GM18508 (cell line): ENCODE measurements at regions not wholly inside any gene's neighbourhood (a gene's known extent, or its start where the extent isn't known, plus 50 kb on each side); places are given as distances from the start of the nearest gene placed in this dataset.
"Not testable (repeated sequence)": the region's sequence is repeated elsewhere in the genome, so short reads cannot be mapped to it uniquely, and the experiment has no call there.

Source experiments
- ATAC-seq: cut with Tn5 transposase; IDR thresholded peaks from one replicate; pipeline ENCODE4 v1.9.1; 2021; ENCODE audit warnings: moderate number of reproducible peaks; ENCODE audit not compliant: insufficient read depth, unreplicated experiment

- no peak for ATAC-seq
These were observed 249.2 kb upstream of the MEX3C start for GRCh38 chr18:51446571-51447210.

GRCh38 chr18:51447351-51448342 is 250.2 kb upstream of the MEX3C start:
- ATAC-seq, result no peak

- ATAC-seq, result no peak
These were observed 251.5 kb upstream of the MEX3C start for GRCh38 chr18:51448949-51449348.

GRCh38 chr18:51453594-51453993 is 256.1 kb upstream of the MEX3C start:
- no peak for ATAC-seq

- no peak for ATAC-seq
These were observed 261.4 kb upstream of the MEX3C start for GRCh38 chr18:51458861-51459260.

GRCh38 chr18:51461956-51462355 is 264.5 kb upstream of the MEX3C start:
- no peak for ATAC-seq

GRCh38 chr18:51463483-51464136 is 266.1 kb upstream of the MEX3C start:
- no peak for ATAC-seq

GRCh38 chr18:51478908-51479307 is 281.4 kb upstream of the MEX3C start:
- no peak for ATAC-seq

- ATAC-seq, result no peak
These were observed 282.3 kb upstream of the MEX3C start for GRCh38 chr18:51479736-51480135.

GRCh38 chr18:51480407-51481261 is 283.2 kb upstream of the MEX3C start:
- no peak for ATAC-seq

- no peak for ATAC-seq
These were observed 289.4 kb upstream of the MEX3C start for GRCh38 chr18:51486735-51487366.

- no peak for ATAC-seq
These were observed 292.9 kb upstream of the MEX3C start for GRCh38 chr18:51490417-51490816.

GRCh38 chr18:51490860-51491259 is 293.4 kb upstream of the MEX3C start:
- no peak for ATAC-seq

- ATAC-seq, result no peak
These were observed 294.3 kb upstream of the MEX3C start for GRCh38 chr18:51491678-51492372.

GRCh38 chr18:51498085-51498855 is 300.8 kb upstream of the MEX3C start:
- ATAC-seq, result no peak

GRCh38 chr18:51503351-51503750 is 305.9 kb upstream of the MEX3C start:
- no peak for ATAC-seq

- no peak for ATAC-seq
These were observed 309.3 kb upstream of the MEX3C start for GRCh38 chr18:51506811-51507210.

- ATAC-seq, result not testable (repeated sequence)
These were observed 310.9 kb upstream of the MEX3C start for GRCh38 chr18:51508410-51508809.
